ENCODE measurements at regions not wholly inside any gene's neighbourhood (a gene's known extent, or its start where the extent isn't known, plus 50 kb on each side); places are given as distances from the start of the nearest gene placed in this dataset.
"Not testable (repeated sequence)": the region's sequence is repeated elsewhere in the genome, so short reads cannot be mapped to it uniquely, and the experiment has no call there.

DNA sequence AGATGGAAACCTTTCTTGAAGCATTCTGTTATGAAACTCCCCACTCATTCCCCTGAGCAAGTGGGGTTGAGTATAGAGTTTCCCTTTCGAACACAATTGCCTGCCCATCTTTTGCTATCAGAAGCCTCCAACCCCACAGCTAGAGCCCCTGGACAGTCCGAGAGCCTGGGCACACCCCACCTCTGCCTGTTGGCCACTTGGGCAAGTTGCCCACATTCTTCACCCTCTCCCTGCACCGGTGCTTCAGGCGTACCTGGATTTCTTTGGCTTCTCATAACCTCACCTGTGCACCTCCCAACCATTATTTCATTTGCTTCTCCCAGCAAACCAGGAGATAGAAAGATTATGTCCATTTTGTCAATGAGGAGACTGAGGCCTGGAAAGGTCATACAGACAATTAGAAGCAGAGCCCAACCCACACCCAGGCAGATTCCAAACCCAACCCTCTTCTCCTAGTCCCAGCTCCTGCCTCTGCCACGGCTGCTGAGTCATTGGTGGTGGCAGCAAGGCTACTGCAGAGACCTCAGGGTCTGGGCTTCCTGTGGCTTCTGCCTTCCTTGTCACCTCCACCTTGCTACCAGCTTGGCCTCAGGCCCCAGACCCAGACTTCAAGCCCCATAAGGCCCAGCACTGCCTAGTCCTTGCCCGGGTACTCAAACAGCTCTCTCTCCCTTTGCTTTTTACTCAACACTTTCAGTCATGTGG is 118.7 kb upstream of the ZBTB40 start:
- Histone ChIP-seq H3K27ac (ENCODE audit: low read depth, low read length) (no peak overlapping the region), H3K9ac (ENCODE audit: low read length) (no peak overlapping the region), H3K4me3 (ENCODE audit: low read length) (no peak overlapping the region), H3K36me3 (ENCODE audit: control insufficient read depth, insufficient read depth, low read length) (no peaks in the 10 kb centered on the region), H3K4me1 (ENCODE audit: control insufficient read depth, insufficient read depth, low read length) (no peaks in the 10 kb centered on the region), H3K27me3 (ENCODE audit: control insufficient read depth, insufficient read depth, low read length) (no peaks in the 10 kb centered on the region)

DNA sequence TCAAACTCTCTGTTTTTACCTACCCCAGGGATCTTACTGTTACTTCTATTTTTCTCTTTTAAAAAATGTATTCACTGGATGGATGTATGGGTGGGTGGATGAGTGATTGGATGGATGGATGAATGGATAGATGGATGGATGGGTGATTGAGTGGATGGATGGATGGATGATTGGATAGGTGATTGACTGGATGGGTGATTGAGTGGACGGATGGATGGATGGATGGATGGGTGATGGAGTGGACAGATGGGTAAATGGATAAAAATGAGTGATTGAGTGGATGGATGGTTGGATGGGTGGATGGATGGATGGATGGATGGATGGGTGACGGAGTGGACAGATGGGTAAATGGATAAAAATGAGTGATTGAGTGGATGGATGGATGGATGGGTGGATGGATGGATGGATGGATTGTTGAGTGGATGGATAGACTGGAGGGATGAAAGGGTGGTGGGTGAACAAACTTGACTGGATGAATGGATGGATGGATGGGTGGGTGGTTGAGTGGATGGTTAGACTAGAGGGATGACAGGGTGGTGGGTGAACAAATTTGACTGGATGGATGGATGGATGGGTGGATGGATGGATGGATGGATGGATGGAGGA is 118.0 kb upstream of the ZBTB40 start:
- no peak overlapping the region for H3K27ac ChIP-seq (ENCODE audit: low read depth, low read length)
- no peaks in the 10 kb centered on the region for H3K27me3 ChIP-seq (ENCODE audit: control insufficient read depth, insufficient read depth, low read length)

DNA sequence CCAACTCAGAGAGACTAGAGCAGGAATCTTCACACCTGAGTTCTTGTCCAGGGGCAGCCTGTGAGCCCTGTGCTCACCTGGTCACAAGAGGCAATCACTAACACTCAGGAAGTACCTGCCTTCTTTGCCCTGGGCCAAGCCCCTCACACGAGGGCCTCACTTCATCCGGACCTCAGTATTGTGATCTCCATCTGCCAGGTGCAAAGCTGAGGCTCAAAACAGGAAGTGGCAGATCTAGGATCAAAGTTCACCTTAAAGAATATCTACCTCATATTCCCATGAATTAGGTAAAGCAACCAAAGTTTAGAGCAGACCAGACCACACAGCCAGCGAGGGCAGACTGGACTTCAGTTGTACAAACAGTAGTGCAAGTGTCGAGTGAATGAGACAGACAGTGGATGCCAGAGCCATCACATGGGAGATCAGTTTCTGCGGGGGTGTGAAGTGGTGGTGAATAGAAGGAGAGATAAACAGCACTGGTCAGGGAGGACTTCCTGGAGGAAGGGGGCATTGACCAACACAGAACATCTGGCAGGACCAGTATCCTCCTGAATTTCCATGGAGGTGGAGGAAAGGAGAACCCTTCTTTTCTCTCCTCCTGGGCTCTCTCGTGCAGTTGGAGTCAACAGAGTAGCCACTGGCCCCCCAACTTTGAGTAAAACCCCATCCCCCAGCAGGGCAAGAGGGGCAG is 116.6 kb upstream of the ZBTB40 start:
- Histone ChIP-seq H3K27ac (ENCODE audit: low read depth, low read length) (no peak overlapping the region), H3K27me3 (ENCODE audit: control insufficient read depth, insufficient read depth, low read length) (no peaks in the 10 kb centered on the region), H3K36me3 (ENCODE audit: control insufficient read depth, insufficient read depth, low read length) (no peaks in the 10 kb centered on the region), H3K9ac (ENCODE audit: low read length) (no peak overlapping the region), H3K4me1 (ENCODE audit: control insufficient read depth, insufficient read depth, low read length) (no peaks in the 10 kb centered on the region), H3K4me3 (ENCODE audit: low read length) (no peak overlapping the region)

More for the DNA sequence above, 118.0 kb upstream of the ZBTB40 start:
- no peaks in the 10 kb centered on the region for H3K4me1 ChIP-seq (ENCODE audit: control insufficient read depth, insufficient read depth, low read length)
- no peak overlapping the region for H3K9ac ChIP-seq (ENCODE audit: low read length)
- no peaks in the 10 kb centered on the region for H3K36me3 ChIP-seq (ENCODE audit: control insufficient read depth, insufficient read depth, low read length)
- no peak overlapping the region for H3K4me3 ChIP-seq (ENCODE audit: low read length)

DNA sequence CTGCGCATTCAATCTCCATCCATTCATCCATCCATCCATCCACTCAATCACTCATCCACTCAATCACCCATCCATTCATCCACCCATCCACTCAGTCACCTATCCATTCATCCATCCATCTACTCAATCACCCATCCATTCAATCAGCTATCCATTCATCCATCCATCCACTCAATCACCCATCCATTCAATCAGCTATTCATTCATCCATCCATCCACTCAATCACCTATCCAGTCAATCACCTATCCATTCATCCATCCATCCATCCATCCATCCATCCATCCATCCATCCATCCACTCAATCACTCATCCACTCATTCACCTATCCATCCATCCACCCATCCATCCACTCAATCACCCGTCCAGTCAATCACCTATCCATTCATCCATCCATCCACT is 115.4 kb upstream of the ZBTB40 start:
- H3K4me3 ChIP-seq (ENCODE audit: low read length); H3K4me1 ChIP-seq (ENCODE audit: control insufficient read depth, insufficient read depth, low read length); H3K9ac ChIP-seq (ENCODE audit: low read length); H3K27ac ChIP-seq (ENCODE audit: low read depth, low read length); H3K36me3 ChIP-seq (ENCODE audit: control insufficient read depth, insufficient read depth, low read length); H3K27me3 ChIP-seq (ENCODE audit: control insufficient read depth, insufficient read depth, low read length): not testable (repeated sequence)

DNA sequence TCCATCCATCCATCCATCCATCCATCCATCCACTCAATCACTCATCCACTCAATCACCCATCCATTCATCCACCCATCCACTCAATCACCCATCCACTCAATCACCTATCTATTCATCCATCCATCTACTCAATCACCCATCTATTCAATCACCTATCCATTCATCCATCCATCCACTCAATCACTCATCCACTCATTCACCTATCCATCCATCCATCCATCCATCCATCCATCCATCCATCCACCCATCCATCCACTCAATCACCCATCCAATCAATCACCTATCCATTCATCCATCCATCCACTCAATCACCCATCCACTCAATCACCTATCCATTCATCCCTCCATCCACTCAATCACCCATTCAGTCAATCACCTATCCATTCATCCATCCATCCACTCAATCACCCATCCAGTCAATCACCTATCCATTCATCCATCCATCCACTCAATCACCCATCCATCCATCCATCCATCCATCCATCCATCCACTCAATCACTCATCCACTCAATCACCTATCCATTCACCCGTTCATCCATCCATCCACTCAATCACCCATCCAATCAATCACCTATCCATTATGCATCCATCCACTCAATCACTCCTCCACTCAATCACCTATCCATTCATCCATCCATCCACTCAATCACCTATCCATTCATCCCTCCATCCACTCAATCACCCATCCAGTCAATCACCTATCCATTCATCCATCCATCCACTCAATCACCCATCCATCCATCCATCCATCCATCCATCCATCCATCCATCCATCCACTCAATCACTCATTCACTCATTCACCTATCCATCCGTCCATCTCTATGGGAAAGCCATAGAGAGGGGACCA is 114.7 kb upstream of the ZBTB40 start:
- not testable (repeated sequence) for H3K4me3 ChIP-seq (ENCODE audit: low read length); H3K9ac ChIP-seq (ENCODE audit: low read length); H3K36me3 ChIP-seq (ENCODE audit: control insufficient read depth, insufficient read depth, low read length); H3K4me1 ChIP-seq (ENCODE audit: control insufficient read depth, insufficient read depth, low read length); H3K27ac ChIP-seq (ENCODE audit: low read depth, low read length); H3K27me3 ChIP-seq (ENCODE audit: control insufficient read depth, insufficient read depth, low read length)

DNA sequence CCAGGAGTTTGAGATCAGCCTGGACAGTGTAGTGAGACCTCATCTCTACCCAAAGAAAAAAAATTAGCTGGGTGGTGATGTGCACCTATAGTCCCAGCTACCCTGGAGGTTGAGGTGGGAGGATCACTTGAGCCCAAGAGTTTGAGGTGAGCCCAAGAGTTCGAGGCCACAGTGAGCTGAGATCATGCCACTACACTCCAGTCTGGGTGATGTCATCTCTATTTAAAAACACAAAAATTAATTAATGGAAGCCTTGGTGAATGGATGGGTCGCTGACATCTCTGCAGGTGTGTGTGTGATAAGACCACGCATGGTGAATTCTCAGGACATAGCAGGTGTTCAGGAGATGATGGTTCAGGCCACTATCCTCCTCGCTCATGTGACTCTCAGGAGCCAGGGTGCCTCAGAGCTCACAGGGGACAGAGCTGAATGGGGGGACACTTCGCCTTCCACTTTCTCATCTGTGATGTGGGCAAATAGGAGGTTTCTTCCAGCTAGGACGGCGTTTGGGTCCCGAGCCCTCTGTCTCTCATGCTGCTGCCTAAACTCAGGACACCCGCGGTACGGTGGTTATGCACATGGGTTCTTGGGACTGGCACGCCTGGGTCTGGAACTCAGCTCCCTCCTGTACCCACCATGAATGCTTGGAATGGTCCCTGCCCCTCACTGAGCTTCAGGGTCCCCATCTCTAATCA is 113.4 kb upstream of the ZBTB40 start:
- Histone ChIP-seq H3K4me3 (ENCODE audit: low read length) (no peak overlapping the region), H3K9ac (ENCODE audit: low read length) (no peak overlapping the region), H3K27me3 (ENCODE audit: control insufficient read depth, insufficient read depth, low read length) (peaks cover 2% of the 10 kb centered on the region), H3K4me1 (ENCODE audit: control insufficient read depth, insufficient read depth, low read length) (peaks cover 4% of the 10 kb centered on the region), H3K27ac (ENCODE audit: low read depth, low read length) (no peak overlapping the region), H3K36me3 (ENCODE audit: control insufficient read depth, insufficient read depth, low read length) (no peaks in the 10 kb centered on the region)

DNA sequence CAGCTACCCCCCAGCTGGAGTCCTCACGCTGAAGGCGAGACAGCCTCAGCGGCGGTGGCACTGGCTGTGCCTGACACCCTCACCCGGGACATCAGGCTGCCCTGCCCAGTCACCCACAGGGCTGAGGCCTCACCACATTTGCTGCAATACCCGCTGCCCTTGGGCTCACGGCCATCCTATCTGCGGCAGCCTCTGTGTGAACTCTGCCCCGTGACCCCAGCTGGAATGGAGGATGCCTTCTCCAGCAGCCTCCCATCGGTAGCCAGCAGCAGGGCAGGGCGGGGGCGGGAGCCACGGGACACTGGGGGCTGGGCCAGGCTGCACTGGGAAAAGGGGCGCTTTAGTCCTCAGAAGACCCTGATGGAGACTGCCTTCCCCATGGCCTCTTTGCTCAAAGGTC is 112.4 kb upstream of the ZBTB40 start:
- H3K4me1 ChIP-seq (ENCODE audit: control insufficient read depth, insufficient read depth, low read length) = peaks cover 4% of the 10 kb centered on the region
- H3K27me3 ChIP-seq (ENCODE audit: control insufficient read depth, insufficient read depth, low read length) = peaks cover 5% of the 10 kb centered on the region
- no peak overlapping the region for H3K4me3 ChIP-seq (ENCODE audit: low read length)
- H3K9ac ChIP-seq (ENCODE audit: low read length) = no peak overlapping the region
- H3K36me3 ChIP-seq (ENCODE audit: control insufficient read depth, insufficient read depth, low read length) = no peaks in the 10 kb centered on the region
- no peak overlapping the region for H3K27ac ChIP-seq (ENCODE audit: low read depth, low read length)

DNA sequence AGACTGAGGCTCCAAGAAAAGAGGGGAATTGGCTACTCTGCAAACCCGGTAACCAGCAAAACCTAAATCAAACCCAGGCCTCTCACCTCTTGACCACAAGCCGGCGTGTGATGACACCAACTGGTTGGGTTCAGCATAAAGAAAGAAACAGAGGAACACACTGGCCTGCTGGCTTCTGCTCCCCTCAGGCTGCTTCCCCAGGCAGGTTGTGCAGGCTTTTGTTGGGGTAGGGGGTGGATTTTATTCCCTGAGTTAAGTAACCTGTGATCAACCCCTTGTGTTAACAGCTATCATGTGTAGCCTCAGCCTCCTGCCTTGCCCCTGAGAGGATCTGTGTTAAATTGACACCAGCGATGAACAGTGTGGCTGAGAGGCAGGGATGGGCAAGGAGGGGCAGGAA is 111.6 kb upstream of the ZBTB40 start:
- Histone ChIP-seq H3K4me1 (ENCODE audit: control insufficient read depth, insufficient read depth, low read length) (peaks cover 4% of the 10 kb centered on the region), H3K4me3 (ENCODE audit: low read length) (no peak overlapping the region), H3K9ac (ENCODE audit: low read length) (no peak overlapping the region), H3K27ac (ENCODE audit: low read depth, low read length) (no peak overlapping the region), H3K36me3 (ENCODE audit: control insufficient read depth, insufficient read depth, low read length) (no peaks in the 10 kb centered on the region), H3K27me3 (ENCODE audit: control insufficient read depth, insufficient read depth, low read length) (peaks cover 7% of the 10 kb centered on the region)

DNA sequence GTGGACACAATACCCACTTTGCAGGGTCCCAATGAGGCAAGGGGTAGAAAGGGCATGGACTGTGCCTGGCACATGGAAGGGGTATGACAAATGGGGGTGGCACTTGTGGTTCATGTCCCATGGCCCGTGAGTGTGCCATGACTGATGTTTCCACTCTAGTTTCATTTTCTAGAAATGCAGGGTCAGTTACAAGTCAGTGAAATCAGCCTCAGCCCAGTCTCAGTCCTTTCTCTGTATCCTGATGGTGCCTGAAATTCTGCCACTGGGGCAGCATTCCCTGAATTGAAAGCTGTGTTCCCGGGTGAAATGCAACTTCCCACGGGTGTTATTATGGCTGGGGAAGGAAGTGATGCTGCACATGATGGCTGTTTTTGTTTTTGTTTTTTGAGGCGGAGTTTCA is 110.8 kb upstream of the ZBTB40 start:
- Histone ChIP-seq H3K4me1 (ENCODE audit: control insufficient read depth, insufficient read depth, low read length) (peaks cover 4% of the 10 kb centered on the region), H3K4me3 (ENCODE audit: low read length) (no peak overlapping the region), H3K27me3 (ENCODE audit: control insufficient read depth, insufficient read depth, low read length) (peaks cover 15% of the 10 kb centered on the region), H3K9ac (ENCODE audit: low read length) (no peak overlapping the region), H3K36me3 (ENCODE audit: control insufficient read depth, insufficient read depth, low read length) (no peaks in the 10 kb centered on the region), H3K27ac (ENCODE audit: low read depth, low read length) (no peak overlapping the region)

DNA sequence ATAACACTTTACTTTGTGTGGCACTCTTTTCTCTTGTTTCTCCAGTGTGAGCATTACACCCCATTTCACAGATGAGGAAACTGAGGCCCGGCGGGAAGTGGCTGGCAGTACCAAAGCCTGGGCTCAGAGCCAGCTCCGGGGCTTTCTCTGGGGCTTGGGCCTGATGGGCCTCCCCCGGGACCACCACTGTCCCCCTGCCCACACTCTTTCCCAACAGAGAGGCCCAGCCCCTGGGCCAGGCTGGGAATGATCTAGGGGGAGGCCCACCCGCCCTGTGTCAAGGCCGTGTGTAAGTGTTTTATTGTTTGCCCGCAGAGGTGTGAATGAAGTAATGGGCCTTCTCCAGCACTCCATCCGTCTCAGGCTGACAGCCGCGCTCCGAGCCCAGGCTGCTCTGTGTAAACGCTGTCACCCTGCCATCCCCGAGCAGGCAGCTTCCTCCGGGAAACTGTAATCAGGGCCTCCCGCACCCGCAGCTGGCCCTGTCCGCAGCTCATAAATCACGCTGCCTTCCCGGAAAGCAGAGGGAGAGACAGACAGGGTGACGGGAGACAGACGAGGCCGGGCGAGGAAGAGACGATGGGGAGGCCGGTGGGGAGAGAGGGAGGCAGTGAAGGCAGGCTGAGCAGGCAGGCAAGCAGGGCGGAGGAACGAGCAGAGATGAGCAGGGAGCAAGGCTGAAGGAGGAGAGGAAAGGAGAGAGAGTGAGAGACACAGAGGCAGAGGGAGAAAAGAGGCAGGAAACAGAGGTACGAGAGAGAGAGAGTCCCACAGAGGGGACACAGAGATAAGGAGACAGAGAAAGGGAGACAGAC is 109.7 kb upstream of the ZBTB40 start:
- H3K4me1 ChIP-seq (ENCODE audit: control insufficient read depth, insufficient read depth, low read length) = peaks cover 4% of the 10 kb centered on the region
- H3K27me3 ChIP-seq (ENCODE audit: control insufficient read depth, insufficient read depth, low read length) = peaks cover 15% of the 10 kb centered on the region
- no peak overlapping the region for H3K9ac ChIP-seq (ENCODE audit: low read length)
- peak overlapping the region; percentile 40 for H3K4me3 ChIP-seq (ENCODE audit: low read length)
- no peaks in the 10 kb centered on the region for H3K36me3 ChIP-seq (ENCODE audit: control insufficient read depth, insufficient read depth, low read length)
- peak overlapping the region; percentile 14 for H3K27ac ChIP-seq (ENCODE audit: low read depth, low read length)

DNA sequence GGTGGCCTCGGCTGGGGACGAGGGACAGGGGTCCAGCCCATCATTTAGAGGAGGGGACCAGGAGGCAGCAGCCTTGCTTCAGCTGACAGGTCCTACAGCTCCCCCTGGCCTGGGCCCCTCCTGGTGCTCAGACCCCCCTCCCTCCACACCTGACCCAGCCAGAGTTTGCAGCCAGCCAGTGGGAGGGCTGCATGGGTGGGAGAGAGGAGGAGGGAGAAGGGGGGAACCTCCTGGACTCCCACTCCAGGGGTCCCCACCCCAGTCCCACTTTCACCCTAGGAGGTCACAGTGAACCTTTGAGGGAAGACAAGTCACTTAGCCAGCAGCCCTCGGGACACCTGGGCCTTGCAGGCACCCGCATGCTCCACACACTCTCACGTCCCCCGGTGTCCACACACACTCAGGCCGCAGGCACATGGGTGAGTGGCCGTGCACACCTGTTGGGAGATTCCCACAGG is 108.9 kb upstream of the ZBTB40 start:
- Histone ChIP-seq H3K27ac (ENCODE audit: low read depth, low read length) (no peak overlapping the region), H3K36me3 (ENCODE audit: control insufficient read depth, insufficient read depth, low read length) (no peaks in the 10 kb centered on the region), H3K4me3 (ENCODE audit: low read length) (no peak overlapping the region), H3K4me1 (ENCODE audit: control insufficient read depth, insufficient read depth, low read length) (peaks cover 4% of the 10 kb centered on the region), H3K27me3 (ENCODE audit: control insufficient read depth, insufficient read depth, low read length) (peaks cover 15% of the 10 kb centered on the region), H3K9ac (ENCODE audit: low read length) (no peak overlapping the region)
